HL-60 (cell line): ENCODE measurements at regions not wholly inside any gene's neighbourhood (a gene's known extent, or its start where the extent isn't known, plus 50 kb on each side); places are given as distances from the start of the nearest gene placed in this dataset.

Experiments used
- DNase-seq, 2 experiments: peaks; one replicate each; pipeline ENCODE4 v3.0.0-alpha.2; 2010 to 2020; ENCODE audit warnings: low read depth in 1 of 2, low spot score in 1 of 2
- H3K27ac ChIP-seq: fragments of 250-450 bp; sonication (Bioruptor Pico); replicated peaks from 2 replicates; pipeline ENCODE4 v1.5.1; 2020; ENCODE audit warnings: mild to moderate bottlenecking, moderate library complexity
- H3K27me3 ChIP-seq: fragments of 250-450 bp; sonication (Bioruptor Pico); 2 replicates; pipeline ENCODE4 v1.5.1; 2021; ENCODE audit warnings: mild to moderate bottlenecking, moderate library complexity; ENCODE audit not compliant: insufficient read depth, poor library complexity, severe bottlenecking
- H3K4me3 ChIP-seq: replicated peaks from 2 replicates; pipeline ENCODE4 v1.5.1; 2011; ENCODE audit warnings: mild to moderate bottlenecking, control low read depth, low read length; ENCODE audit not compliant: insufficient read depth
- CTCF ChIP-seq: IDR thresholded peaks from one replicate; pipeline ENCODE4 v1.5.1; 2011; ENCODE audit warnings: low read length, control low read depth, inconsistent platforms; ENCODE audit not compliant: insufficient read depth
- GABPA ChIP-seq: IDR thresholded peaks from 2 replicates; pipeline ENCODE4 v1.6.1; 2012; ENCODE audit warnings: low read depth
- POLR2AphosphoS5 ChIP-seq: IDR thresholded peaks from 2 replicates; pipeline ENCODE4 v1.6.1; 2012; ENCODE audit warnings: low read depth
- REST ChIP-seq: IDR thresholded peaks from 2 replicates; pipeline ENCODE4 v1.6.1; 2012; ENCODE audit warnings: low read depth; ENCODE audit not compliant: insufficient replicate concordance
- SPI1 ChIP-seq: IDR thresholded peaks from 2 replicates; pipeline ENCODE4 v1.6.1; 2012; ENCODE audit warnings: low read depth, mild to moderate bottlenecking, borderline replicate concordance

GRCh38 chr5:52119768-52120167, 667.9 kb upstream of the ITGA1 start:
- Histone ChIP-seq H3K27me3 (no peaks in the 10 kb centered on the region), H3K4me3 (no peak overlapping the region), H3K27ac (no peak overlapping the region)
- TF ChIP-seq CTCF, result no peak
- no peak for TF ChIP-seq SPI1
- TF ChIP-seq REST, result no peak
- no peak for TF ChIP-seq GABPA
- TF ChIP-seq POLR2AphosphoS5, result no peak
- no peak for DNase-seq

- H3K27ac ChIP-seq, result no peak overlapping the region
- TF ChIP-seq SPI1, result no peak
- H3K4me3 ChIP-seq, result no peak overlapping the region
- no peaks in the 10 kb centered on the region for H3K27me3 ChIP-seq
- no peak for DNase-seq
These were observed 655.7 kb upstream of the ITGA1 start for GRCh38 chr5:52132053-52132452.

- TF ChIP-seq CTCF, result no peak
- no peak for TF ChIP-seq GABPA
- Histone ChIP-seq H3K4me3 (no peak overlapping the region), H3K27ac (no peak overlapping the region), H3K27me3 (no peaks in the 10 kb centered on the region)
- no peak for DNase-seq
These were observed 653.6 kb upstream of the ITGA1 start for GRCh38 chr5:52134013-52134650.

GRCh38 chr5:52139888-52140615, 647.7 kb upstream of the ITGA1 start:
- no peak for DNase-seq
- no peak overlapping the region for H3K4me3 ChIP-seq
- H3K27ac ChIP-seq, result no peak overlapping the region
- TF ChIP-seq GABPA, result no peak
- TF ChIP-seq REST, result no peak
- TF ChIP-seq POLR2AphosphoS5, result no peak
- TF ChIP-seq CTCF, result no peak
- TF ChIP-seq SPI1, result no peak
- H3K27me3 ChIP-seq, result no peaks in the 10 kb centered on the region
